HL-60 (cell line): ENCODE measurements at regions not wholly inside any gene's neighbourhood (a gene's known extent, or its start where the extent isn't known, plus 50 kb on each side); places are given as distances from the start of the nearest gene placed in this dataset.

ENCODE experiments used
- DNase-seq, 2 experiments: peaks; one replicate each; pipeline ENCODE4 v3.0.0-alpha.2; 2010 to 2020; ENCODE audit warnings: low read depth in 1 of 2, low spot score in 1 of 2
- H3K27ac ChIP-seq: fragments of 250-450 bp; sonication (Bioruptor Pico); replicated peaks from 2 replicates; pipeline ENCODE4 v1.5.1; 2020; ENCODE audit warnings: mild to moderate bottlenecking, moderate library complexity
- H3K27me3 ChIP-seq: fragments of 250-450 bp; sonication (Bioruptor Pico); 2 replicates; pipeline ENCODE4 v1.5.1; 2021; ENCODE audit warnings: mild to moderate bottlenecking, moderate library complexity; ENCODE audit not compliant: insufficient read depth, poor library complexity, severe bottlenecking
- H3K4me3 ChIP-seq: replicated peaks from 2 replicates; pipeline ENCODE4 v1.5.1; 2011; ENCODE audit warnings: mild to moderate bottlenecking, control low read depth, low read length; ENCODE audit not compliant: insufficient read depth
- GABPA ChIP-seq: IDR thresholded peaks from 2 replicates; pipeline ENCODE4 v1.6.1; 2012; ENCODE audit warnings: low read depth
- POLR2AphosphoS5 ChIP-seq: IDR thresholded peaks from 2 replicates; pipeline ENCODE4 v1.6.1; 2012; ENCODE audit warnings: low read depth
- REST ChIP-seq: IDR thresholded peaks from 2 replicates; pipeline ENCODE4 v1.6.1; 2012; ENCODE audit warnings: low read depth; ENCODE audit not compliant: insufficient replicate concordance
- SPI1 ChIP-seq: IDR thresholded peaks from 2 replicates; pipeline ENCODE4 v1.6.1; 2012; ENCODE audit warnings: low read depth, mild to moderate bottlenecking, borderline replicate concordance
- TF ChIP-seq, protein P1 (sequence below): IDR thresholded peaks from one replicate; pipeline ENCODE4 v1.5.1; 2011; ENCODE audit warnings: low read length, control low read depth, inconsistent platforms; ENCODE audit not compliant: insufficient read depth

GRCh38 chr5:60195083-60195482 is 301.6 kb upstream of the PDE4D start:
- H3K27me3 ChIP-seq, result no peaks in the 10 kb centered on the region
- no peak overlapping the region for H3K4me3 ChIP-seq
- DNase-seq, result no peak
- H3K27ac ChIP-seq, result no peak overlapping the region
- no peak for TF ChIP-seq SPI1
- TF ChIP-seq REST, result no peak
- TF ChIP-seq, protein P1, sequence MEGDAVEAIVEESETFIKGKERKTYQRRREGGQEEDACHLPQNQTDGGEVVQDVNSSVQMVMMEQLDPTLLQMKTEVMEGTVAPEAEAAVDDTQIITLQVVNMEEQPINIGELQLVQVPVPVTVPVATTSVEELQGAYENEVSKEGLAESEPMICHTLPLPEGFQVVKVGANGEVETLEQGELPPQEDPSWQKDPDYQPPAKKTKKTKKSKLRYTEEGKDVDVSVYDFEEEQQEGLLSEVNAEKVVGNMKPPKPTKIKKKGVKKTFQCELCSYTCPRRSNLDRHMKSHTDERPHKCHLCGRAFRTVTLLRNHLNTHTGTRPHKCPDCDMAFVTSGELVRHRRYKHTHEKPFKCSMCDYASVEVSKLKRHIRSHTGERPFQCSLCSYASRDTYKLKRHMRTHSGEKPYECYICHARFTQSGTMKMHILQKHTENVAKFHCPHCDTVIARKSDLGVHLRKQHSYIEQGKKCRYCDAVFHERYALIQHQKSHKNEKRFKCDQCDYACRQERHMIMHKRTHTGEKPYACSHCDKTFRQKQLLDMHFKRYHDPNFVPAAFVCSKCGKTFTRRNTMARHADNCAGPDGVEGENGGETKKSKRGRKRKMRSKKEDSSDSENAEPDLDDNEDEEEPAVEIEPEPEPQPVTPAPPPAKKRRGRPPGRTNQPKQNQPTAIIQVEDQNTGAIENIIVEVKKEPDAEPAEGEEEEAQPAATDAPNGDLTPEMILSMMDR, result no peak
- no peak for TF ChIP-seq POLR2AphosphoS5

GRCh38 chr5:60185231-60186099 is 291.9 kb upstream of the PDE4D start:
- Histone ChIP-seq H3K4me3 (no peak overlapping the region), H3K27ac (no peak overlapping the region), H3K27me3 (no peaks in the 10 kb centered on the region)
- TF ChIP-seq SPI1 (no peak), POLR2AphosphoS5 (no peak), GABPA (no peak), REST (no peak)
- TF ChIP-seq, protein P1, result no peak
- no peak for DNase-seq

GRCh38 chr5:60184606-60185005 is 291.1 kb upstream of the PDE4D start:
- TF ChIP-seq POLR2AphosphoS5 (no peak), GABPA (no peak), REST (no peak), SPI1 (no peak)
- TF ChIP-seq, protein P1, result no peak
- H3K27ac ChIP-seq, result no peak overlapping the region

More at GRCh38 chr5:60184606-60185005, 291.1 kb upstream of the PDE4D start:
- no peak for DNase-seq
- H3K27me3 ChIP-seq, result no peaks in the 10 kb centered on the region
- H3K4me3 ChIP-seq, result no peak overlapping the region
